T-cell (primary cell): ENCODE measurements at regions not wholly inside any gene's neighbourhood (a gene's known extent, or its start where the extent isn't known, plus 50 kb on each side); places are given as distances from the start of the nearest gene placed in this dataset.

Experiments used
- ATAC-seq, 4 experiments: fragments of 200-7000 bp in 3 of 4; fragments of 150-1000 bp in 1 of 4; cut with Tn5 transposase; replicated peaks in 1 of 4; 1 replicate in 3 of 4; 2 replicates in 1 of 4; pipeline ENCODE4 v1.10.0; 2021; ENCODE audit warnings: moderate library complexity in 3 of 4, mild to moderate bottlenecking in 2 of 4, moderate number of reproducible peaks in 1 of 4
- CTCF ChIA-PET, 2 donors: fragments of 300-600 bp; sonication (Branson Sonifier 250); formaldehyde crosslinking; loops; one replicate each; lab custom pipeline; 2022; ENCODE audit warnings: antibody characterized with exemption in 2 of 2; lab: Charles Lee
- POLR2A ChIA-PET, 2 donors: fragments of 300-600 bp; sonication (Branson Sonifier 250); formaldehyde crosslinking; loops; one replicate each; lab custom pipeline; 2022; ENCODE audit warnings: antibody characterized with exemption in 2 of 2; lab: Charles Lee
- DNase-seq, 35 experiments: peaks; one replicate each; pipeline versions ENCODE4 v3.0.0 to v3.0.0-alpha.2; 2013 to 2023
- H3K27ac ChIP-seq: one replicate; pipeline ENCODE4 v1.5.1; 2013; ENCODE audit warnings: low read length
- H3K27me3 ChIP-seq, 2 experiments: replicated peaks in 1 of 2; 1 replicate in 1 of 2; 2 replicates in 1 of 2; pipeline versions ENCODE4 v1.6.1 to v1.7.0; 2013; ENCODE audit warnings: low read length in 1 of 2, mixed read lengths in 1 of 2; ENCODE audit not compliant: control insufficient read depth in 2 of 2, insufficient read depth in 2 of 2; ENCODE audit errors: extremely low read depth in 1 of 2
- H3K36me3 ChIP-seq, 2 donors: 1 replicate in 1 of 2; 2 replicates in 1 of 2; pipeline versions ENCODE4 v1.6.1 to v1.7.0; 2013; ENCODE audit warnings: low read length in 1 of 2; ENCODE audit not compliant: control insufficient read depth in 2 of 2, insufficient read depth in 1 of 2; ENCODE audit errors: extremely low read depth in 1 of 2
- H3K4me1 ChIP-seq, 2 experiments: 1 replicate in 1 of 2; 2 replicates in 1 of 2; pipeline versions ENCODE4 v1.6.1 to v1.7.0; 2013; ENCODE audit warnings: low read length in 2 of 2, mixed read lengths in 1 of 2; ENCODE audit not compliant: insufficient read depth in 2 of 2, control insufficient read depth in 1 of 2; ENCODE audit errors: extremely low read depth in 1 of 2
- H3K4me3 ChIP-seq, 2 donors: 1 replicate in 1 of 2; 2 replicates in 1 of 2; pipeline versions ENCODE4 v1.5.1 to v1.7.0; 2013; ENCODE audit warnings: mild to moderate bottlenecking in 2 of 2, low read length in 1 of 2, moderate library complexity in 1 of 2; ENCODE audit not compliant: control insufficient read depth in 1 of 2; ENCODE audit errors: extremely low read depth in 1 of 2
- H3K9me3 ChIP-seq: 2 replicates; pipeline ENCODE4 v1.7.0; 2013
- H3K27ac Mint-ChIP-seq, 2 donors: one replicate each; pipeline ENCODE4 v1.8.0; 2020 to 2021; ENCODE audit warnings: mild to moderate bottlenecking in 2 of 2, mixed read lengths in 2 of 2
- H3K27me3 Mint-ChIP-seq, 2 donors: one replicate each; pipeline ENCODE4 v1.8.0; 2021 to 2022; ENCODE audit warnings: mixed read lengths in 2 of 2
- H3K36me3 Mint-ChIP-seq: one replicate; pipeline ENCODE4 v1.8.0; 2021; ENCODE audit warnings: mixed read lengths
- H3K4me1 Mint-ChIP-seq, 3 donors: one replicate each; pipeline ENCODE4 v1.8.0; 2020 to 2022; ENCODE audit warnings: mixed read lengths in 3 of 3, mild to moderate bottlenecking in 1 of 3
- H3K4me3 Mint-ChIP-seq, 3 donors: one replicate each; pipeline ENCODE4 v1.8.0; 2020 to 2022; ENCODE audit warnings: mild to moderate bottlenecking in 3 of 3, mixed read lengths in 3 of 3, moderate library complexity in 3 of 3
- H3K9me3 Mint-ChIP-seq, 3 donors: one replicate each; pipeline ENCODE4 v1.8.0; 2020 to 2022; ENCODE audit warnings: mixed read lengths in 3 of 3
- WGBS: methylation state at CpG from one replicate; pipeline ENCODE4 v1.1.5; 2013; ENCODE audit warnings: missing lambda C conversion rate; ENCODE audit not compliant: insufficient coverage; 5-methylcytosine and 5-hydroxymethylcytosine counted together

DNA sequence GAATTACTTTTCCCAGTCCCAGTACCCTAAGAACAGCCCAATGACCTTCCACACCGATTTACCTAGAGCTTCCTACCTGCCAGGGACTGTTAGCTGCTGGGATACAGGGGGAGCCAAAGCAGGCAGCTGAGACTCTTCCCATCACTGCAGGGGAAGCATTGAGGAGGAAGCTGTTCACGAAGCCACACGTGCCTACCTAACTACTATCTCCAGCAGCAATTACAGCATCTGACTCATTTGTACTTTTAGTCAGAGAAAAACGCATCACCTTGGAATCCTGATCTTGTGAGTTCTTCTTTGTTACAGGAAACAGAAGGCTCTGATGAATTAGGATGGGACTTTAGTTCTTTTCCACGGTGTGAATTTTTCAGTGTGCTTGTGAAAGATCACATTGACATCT, 113.7 kb upstream of the DHX40 start:
- CTCF ChIA-PET, result interaction anchor here in 1 of 2 donors (1.2 kb wide), 1 partner anchor 8 kb away, joined by 3 read pairs; no protein-coding TSS in a partner anchor
- H3K9me3 Mint-ChIP-seq, result no peaks in the 10 kb centered on the region
- H3K4me3 Mint-ChIP-seq, result no peak overlapping the region
- WGBS, result no CpG with 5 or more reads among the region's 5 CpGs
- Histone ChIP-seq H3K36me3 (no peaks in the 10 kb centered on the region), H3K4me3 (no peak overlapping the region), H3K4me1 (no peaks in the 10 kb centered on the region), H3K27me3 (peaks cover 0 to 3% of the 10 kb centered on the region in 2 experiments), H3K27ac (no peak overlapping the region), H3K9me3 (no peaks in the 10 kb centered on the region)
- H3K36me3 Mint-ChIP-seq, result no peaks in the 10 kb centered on the region
- POLR2A ChIA-PET, result interaction anchor here in 1 of 2 donors (0.5 kb wide), 1 partner anchor 219 kb away, joined by 4 read pairs; no protein-coding TSS in a partner anchor
- H3K4me1 Mint-ChIP-seq, result no peaks in the 10 kb centered on the region
- no peak for DNase-seq
- no peak overlapping the region for H3K27ac Mint-ChIP-seq
- ATAC-seq, result no peak
- no peaks in the 10 kb centered on the region for H3K27me3 Mint-ChIP-seq

DNA sequence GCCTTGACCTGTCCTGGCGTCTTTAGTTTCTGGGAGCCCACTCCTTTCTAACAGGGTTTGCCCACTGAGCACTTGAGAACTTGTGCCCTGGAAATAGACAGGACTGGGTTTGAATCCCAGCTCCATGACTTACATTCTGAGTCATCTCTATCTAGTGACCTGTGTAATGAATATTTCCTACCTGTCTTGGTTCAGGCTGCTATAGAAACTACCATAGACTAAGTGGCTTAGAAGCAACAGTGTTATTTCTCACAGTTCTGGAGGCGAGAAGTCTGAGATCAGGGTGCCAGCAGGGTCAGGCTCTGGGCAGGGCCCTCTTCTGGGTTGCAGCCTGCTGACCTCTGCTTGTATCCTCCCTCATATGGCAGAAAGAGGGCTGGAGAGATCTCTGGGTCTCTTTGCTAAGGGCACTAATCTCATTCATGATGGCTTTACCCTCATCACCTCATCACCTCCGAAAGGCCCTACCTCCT, 110.7 kb upstream of the DHX40 start:
- H3K27ac Mint-ChIP-seq, result no peak overlapping the region
- CTCF ChIA-PET, result no interaction called here

DNA sequence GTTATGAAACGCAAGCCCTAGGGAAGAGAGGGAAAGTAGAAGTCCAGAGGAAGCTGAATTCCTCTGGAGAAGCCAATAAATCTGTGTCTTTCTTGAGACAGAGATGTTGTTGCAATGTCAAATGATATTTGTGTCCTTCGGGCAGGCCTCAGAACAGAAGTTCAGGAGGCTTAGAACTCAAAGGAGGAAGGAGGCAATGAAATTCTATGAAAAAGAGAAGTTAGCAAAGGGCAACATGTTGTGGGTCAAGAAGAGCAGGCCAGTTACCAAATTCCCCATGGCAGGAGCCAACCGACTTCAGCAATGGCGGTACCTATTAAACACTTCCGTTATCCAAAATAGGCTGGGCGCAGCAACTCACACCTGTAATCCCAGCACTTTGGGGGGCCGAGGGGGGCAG, 109.0 kb upstream of the DHX40 start:
- Mint-ChIP-seq H3K36me3 (no peaks in the 10 kb centered on the region), H3K27me3 (peaks cover 4% of the 10 kb centered on the region in 2 donors), H3K9me3 (no peaks in the 10 kb centered on the region), H3K4me3 (no peak overlapping the region), H3K27ac (no peak overlapping the region), H3K4me1 (no peaks in the 10 kb centered on the region)
- Histone ChIP-seq H3K27ac (no peak overlapping the region), H3K36me3 (no peaks in the 10 kb centered on the region), H3K4me3 (no peak overlapping the region), H3K9me3 (no peaks in the 10 kb centered on the region), H3K4me1 (no peaks in the 10 kb centered on the region), H3K27me3 (peaks cover 0 to 8% of the 10 kb centered on the region in 2 experiments)
- ATAC-seq, result no peak
- CTCF ChIA-PET, result no interaction called here
- WGBS, result 89% methylated on average over 3 of the region's 7 CpGs
- POLR2A ChIA-PET, result no interaction called here
- no peak for DNase-seq

More for the DNA sequence above, 110.7 kb upstream of the DHX40 start:
- H3K9me3 Mint-ChIP-seq, result no peaks in the 10 kb centered on the region
- WGBS, result 100% methylated on average over 1 of the region's 3 CpGs
- no peak overlapping the region for H3K4me3 ChIP-seq
- no peak overlapping the region for H3K4me3 Mint-ChIP-seq
- no peaks in the 10 kb centered on the region for H3K4me1 Mint-ChIP-seq
- H3K36me3 Mint-ChIP-seq, result no peaks in the 10 kb centered on the region
- POLR2A ChIA-PET, result no interaction called here
- no peaks in the 10 kb centered on the region for H3K4me1 ChIP-seq
- ATAC-seq, result no peak
- H3K36me3 ChIP-seq, result no peaks in the 10 kb centered on the region
- no peak for DNase-seq
- no peaks in the 10 kb centered on the region for H3K9me3 ChIP-seq
- peaks cover 0 to 1% of the 10 kb centered on the region in 2 donors for H3K27me3 Mint-ChIP-seq
- no peak overlapping the region for H3K27ac ChIP-seq
- H3K27me3 ChIP-seq, result peaks cover 0 to 8% of the 10 kb centered on the region in 2 experiments

DNA sequence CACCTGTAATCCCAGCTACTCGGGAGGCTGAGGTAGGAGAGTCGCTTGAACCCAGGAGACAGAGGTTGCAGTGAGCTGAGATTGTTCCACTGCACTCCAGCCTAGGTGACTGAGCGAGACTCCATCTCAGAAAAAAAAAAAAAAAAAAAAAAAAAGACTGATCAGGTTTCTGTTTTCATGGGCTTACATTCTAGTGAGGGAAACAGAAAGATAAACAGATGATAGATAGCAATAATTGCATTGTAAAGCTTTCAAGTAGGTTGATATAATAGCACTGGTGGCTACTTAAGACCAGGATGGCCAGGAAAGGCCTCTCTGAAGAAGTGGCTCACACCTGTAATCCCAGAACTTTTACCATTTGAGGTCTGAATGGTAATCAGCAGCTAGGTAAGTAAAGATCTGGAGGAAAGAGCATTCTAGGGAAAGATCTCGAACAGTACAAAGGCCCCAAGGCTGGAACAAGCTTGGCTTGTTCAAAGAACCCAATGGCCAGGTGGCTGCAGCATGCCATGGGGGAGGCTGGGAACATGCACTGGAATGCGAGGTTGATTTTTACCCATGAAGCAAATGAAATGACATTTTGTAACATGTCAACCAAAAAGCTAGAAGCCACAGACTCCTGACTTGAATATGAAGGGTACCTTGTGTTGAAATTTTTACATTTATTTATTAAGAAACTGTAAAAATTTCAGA, 108.3 kb upstream of the DHX40 start:
- 60% methylated on average over 1 of the region's 5 CpGs for WGBS
- POLR2A ChIA-PET, result no interaction called here
- H3K4me1 Mint-ChIP-seq, result no peaks in the 10 kb centered on the region
- no peak overlapping the region for H3K27ac Mint-ChIP-seq
- no peak overlapping the region for H3K4me3 ChIP-seq
- no peaks in the 10 kb centered on the region for H3K9me3 ChIP-seq
- H3K4me1 ChIP-seq, result no peaks in the 10 kb centered on the region
- no peaks in the 10 kb centered on the region for H3K36me3 ChIP-seq
- ATAC-seq (no peak), DNase-seq (no peak)
- H3K27me3 ChIP-seq, result peaks cover 0 to 8% of the 10 kb centered on the region in 2 experiments
- peaks cover 4% of the 10 kb centered on the region in 2 donors for H3K27me3 Mint-ChIP-seq
- H3K36me3 Mint-ChIP-seq, result no peaks in the 10 kb centered on the region
- no peak overlapping the region for H3K27ac ChIP-seq
- H3K4me3 Mint-ChIP-seq, result no peak overlapping the region
- H3K9me3 Mint-ChIP-seq, result no peaks in the 10 kb centered on the region
- CTCF ChIA-PET, result interaction anchor here in 1 of 2 donors (0.7 kb wide), 1 partner anchor 15 kb away, joined by 3 read pairs; no protein-coding TSS in a partner anchor

GRCh38 chr17:59462385-59462784, 103.0 kb upstream of the DHX40 start:
- H3K4me1 Mint-ChIP-seq, result peaks cover 0 to 4% (median 0%) of the 10 kb centered on the region in 3 donors
- H3K9me3 Mint-ChIP-seq, result no peaks in the 10 kb centered on the region
- ChIA-PET CTCF (interaction anchor here in 1 of 2 donors (0.6 kb wide), 1 partner anchor 60 kb away, joined by 3 read pairs; no protein-coding TSS in a partner anchor), POLR2A (no interaction called here)
- no peak overlapping the region for H3K4me3 Mint-ChIP-seq
- H3K4me1 ChIP-seq, result no peaks in the 10 kb centered on the region
- no peak overlapping the region for H3K27ac ChIP-seq
- no peak overlapping the region for H3K4me3 ChIP-seq
- H3K9me3 ChIP-seq, result no peaks in the 10 kb centered on the region
- H3K27ac Mint-ChIP-seq, result no peak overlapping the region
- H3K27me3 Mint-ChIP-seq, result peaks cover 4% of the 10 kb centered on the region in 2 donors
- DNase-seq (no peak), ATAC-seq (no peak)
- peaks cover 0 to 3% of the 10 kb centered on the region in 2 experiments for H3K27me3 ChIP-seq
- WGBS, result 85% methylated on average over 3 of the region's 4 CpGs
- H3K36me3 ChIP-seq, result no peaks in the 10 kb centered on the region
- no peaks in the 10 kb centered on the region for H3K36me3 Mint-ChIP-seq

DNA sequence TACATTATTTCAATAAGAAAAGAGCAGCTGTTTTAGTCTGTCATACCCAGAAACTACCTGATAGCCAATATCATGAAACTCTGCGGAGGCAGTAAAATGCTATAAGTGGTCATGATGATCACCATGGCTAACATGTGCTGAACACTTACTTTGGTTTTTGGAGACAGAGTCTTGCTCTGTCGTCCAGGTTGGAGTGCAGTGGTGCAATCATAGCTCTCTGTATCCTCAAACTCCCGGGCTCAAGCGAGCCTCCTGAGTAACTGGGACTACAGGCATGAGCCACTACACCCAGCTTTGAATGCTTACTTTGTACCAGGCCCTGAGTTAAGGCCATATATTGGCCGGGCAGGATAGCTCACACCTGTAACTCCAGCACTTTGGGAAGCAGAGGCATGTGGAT, 101.2 kb upstream of the DHX40 start:
- no peaks in the 10 kb centered on the region for H3K27me3 ChIP-seq
- H3K4me3 ChIP-seq, result no peak overlapping the region
- Mint-ChIP-seq H3K9me3 (no peaks in the 10 kb centered on the region), H3K27me3 (peaks cover 3 to 4% of the 10 kb centered on the region in 2 donors), H3K4me3 (no peak overlapping the region), H3K4me1 (peaks cover 9 to 14% (median 12%) of the 10 kb centered on the region in 3 donors), H3K27ac (no peak overlapping the region), H3K36me3 (no peaks in the 10 kb centered on the region)
- WGBS, result 83% methylated on average over 4 of the region's 5 CpGs
- DNase-seq (no peak), ATAC-seq (no peak)
- H3K36me3 ChIP-seq, result no peaks in the 10 kb centered on the region
- peaks cover 0 to 12% of the 10 kb centered on the region in 2 experiments for H3K4me1 ChIP-seq
- H3K27ac ChIP-seq, result no peak overlapping the region
- POLR2A ChIA-PET, result no interaction called here
- CTCF ChIA-PET, result interaction anchor here in 1 of 2 donors (0.6 kb wide), 1 partner anchor 220 kb away, joined by 13 read pairs; no protein-coding TSS in a partner anchor
- no peaks in the 10 kb centered on the region for H3K9me3 ChIP-seq
